ENCODE measurements at regions not wholly inside any gene's neighbourhood (a gene's known extent, or its start where the extent isn't known, plus 50 kb on each side); places are given as distances from the start of the nearest gene placed in this dataset.
"Not testable (repeated sequence)": the region's sequence is repeated elsewhere in the genome, so short reads cannot be mapped to it uniquely, and the experiment has no call there.

DNA sequence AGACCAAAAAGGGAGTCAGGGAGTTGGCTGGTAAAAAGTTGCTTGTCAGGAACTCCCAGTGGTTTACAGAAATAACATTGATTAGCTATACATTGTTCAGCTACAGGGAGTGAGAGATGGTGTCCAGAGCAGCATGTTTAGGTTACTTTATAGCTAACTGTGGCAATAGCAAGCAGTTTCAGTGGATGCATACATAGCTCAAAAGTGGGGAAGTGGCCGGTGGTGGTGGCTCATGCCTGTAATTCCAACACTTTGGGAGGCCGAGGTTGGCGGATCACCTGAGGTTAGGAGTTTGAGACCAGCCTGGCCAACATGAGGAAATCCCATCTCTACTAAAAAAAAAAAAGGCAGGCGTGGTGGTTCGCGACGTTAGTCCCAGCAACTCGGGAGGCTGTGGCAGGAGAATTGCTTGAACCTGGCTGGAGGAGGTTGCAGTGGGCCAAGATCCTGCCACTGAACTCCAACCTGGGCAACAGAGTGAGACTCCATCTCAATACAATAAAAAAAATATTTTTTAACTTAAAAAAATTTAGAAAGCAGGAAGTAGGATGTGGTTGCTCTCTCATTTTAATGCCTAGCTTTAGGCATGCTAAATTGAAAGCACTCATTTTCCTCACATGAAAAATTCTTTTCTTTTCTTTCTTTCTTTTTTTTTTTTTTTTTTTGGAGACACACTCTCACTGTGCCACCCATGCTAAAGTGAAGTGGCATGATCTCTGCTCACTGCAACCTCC, 109.7 kb downstream of the PPIAL4G start:
- H3K4me1 Mint-ChIP-seq, result peaks cover 19% of the 10 kb centered on the region
- H3K27ac Mint-ChIP-seq, result no peak overlapping the region
- no peak for DNase-seq
- no peak overlapping the region for H3K4me3 Mint-ChIP-seq
- TF ChIP-seq, protein P1, sequence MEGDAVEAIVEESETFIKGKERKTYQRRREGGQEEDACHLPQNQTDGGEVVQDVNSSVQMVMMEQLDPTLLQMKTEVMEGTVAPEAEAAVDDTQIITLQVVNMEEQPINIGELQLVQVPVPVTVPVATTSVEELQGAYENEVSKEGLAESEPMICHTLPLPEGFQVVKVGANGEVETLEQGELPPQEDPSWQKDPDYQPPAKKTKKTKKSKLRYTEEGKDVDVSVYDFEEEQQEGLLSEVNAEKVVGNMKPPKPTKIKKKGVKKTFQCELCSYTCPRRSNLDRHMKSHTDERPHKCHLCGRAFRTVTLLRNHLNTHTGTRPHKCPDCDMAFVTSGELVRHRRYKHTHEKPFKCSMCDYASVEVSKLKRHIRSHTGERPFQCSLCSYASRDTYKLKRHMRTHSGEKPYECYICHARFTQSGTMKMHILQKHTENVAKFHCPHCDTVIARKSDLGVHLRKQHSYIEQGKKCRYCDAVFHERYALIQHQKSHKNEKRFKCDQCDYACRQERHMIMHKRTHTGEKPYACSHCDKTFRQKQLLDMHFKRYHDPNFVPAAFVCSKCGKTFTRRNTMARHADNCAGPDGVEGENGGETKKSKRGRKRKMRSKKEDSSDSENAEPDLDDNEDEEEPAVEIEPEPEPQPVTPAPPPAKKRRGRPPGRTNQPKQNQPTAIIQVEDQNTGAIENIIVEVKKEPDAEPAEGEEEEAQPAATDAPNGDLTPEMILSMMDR (IDR thresholded peaks at IDR 0.05), result no peak
- peaks cover 25% of the 10 kb centered on the region for H3K27me3 Mint-ChIP-seq (ENCODE audit: low read depth, poor library complexity)
- no peaks in the 10 kb centered on the region for H3K9me3 Mint-ChIP-seq
- H3K36me3 Mint-ChIP-seq (ENCODE audit: low read depth), result no peaks in the 10 kb centered on the region

DNA sequence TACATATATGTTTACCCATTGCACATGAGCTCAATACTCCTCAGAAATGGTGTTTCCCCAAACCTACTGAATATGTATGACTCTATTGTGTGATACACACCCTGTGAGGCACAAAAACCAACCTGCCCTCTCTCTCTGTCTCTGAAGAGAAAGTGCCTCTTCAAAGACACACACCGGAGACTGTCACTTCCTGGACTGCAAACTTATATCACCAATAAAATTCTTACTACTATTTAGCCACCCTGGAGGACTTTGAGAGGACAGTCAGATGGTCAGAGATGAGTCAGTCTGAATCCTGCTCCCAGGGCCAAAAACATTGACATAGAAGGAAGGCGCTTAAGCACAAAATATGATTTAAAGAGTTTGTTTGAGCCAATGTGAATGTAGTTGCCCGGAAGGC, 110.4 kb downstream of the PPIAL4G start:
- H3K27ac Mint-ChIP-seq, result no peak overlapping the region
- peaks cover 19% of the 10 kb centered on the region for H3K4me1 Mint-ChIP-seq
- H3K9me3 Mint-ChIP-seq, result no peaks in the 10 kb centered on the region
- no peaks in the 10 kb centered on the region for H3K36me3 Mint-ChIP-seq (ENCODE audit: low read depth)
- no peak overlapping the region for H3K4me3 Mint-ChIP-seq
- DNase-seq, result no peak
- TF ChIP-seq, protein P1 (IDR thresholded peaks at IDR 0.05), result no peak
- peaks cover 28% of the 10 kb centered on the region for H3K27me3 Mint-ChIP-seq (ENCODE audit: low read depth, poor library complexity)

DNA sequence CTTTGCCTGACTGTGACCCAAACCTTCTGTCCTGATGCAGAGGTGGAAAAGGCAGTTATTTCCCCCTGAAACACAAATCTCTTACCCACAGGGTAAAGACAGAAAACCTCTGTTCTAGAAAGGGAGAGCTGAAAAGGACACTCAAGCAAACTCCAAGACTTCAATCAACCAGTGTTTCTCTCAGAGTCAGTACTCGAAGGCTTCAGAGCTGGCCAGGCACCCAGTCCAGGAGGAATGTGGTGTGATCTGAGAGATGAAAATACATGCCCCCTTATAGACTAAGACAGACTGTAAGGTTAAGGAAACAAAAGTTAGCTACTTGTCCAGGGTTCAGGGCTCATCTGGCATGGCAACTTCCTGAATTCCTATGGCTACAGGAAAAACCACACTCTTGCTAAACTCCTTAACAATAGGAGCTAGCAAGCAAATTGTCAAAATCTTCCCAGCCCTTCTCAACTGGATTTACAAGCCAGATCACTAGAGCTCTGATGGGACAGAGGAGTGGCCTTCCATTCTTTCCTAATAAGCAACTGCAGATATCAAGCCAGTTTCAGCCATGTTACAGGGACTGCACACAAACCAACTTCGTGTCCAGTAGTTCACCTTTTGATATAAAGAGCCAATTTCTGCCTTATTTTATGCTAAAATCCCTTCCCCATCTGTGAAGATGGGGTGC, 110.9 kb downstream of the PPIAL4G start:
- H3K4me3 Mint-ChIP-seq; H3K9me3 Mint-ChIP-seq; H3K36me3 Mint-ChIP-seq (ENCODE audit: low read depth); DNase-seq; H3K27ac Mint-ChIP-seq: not testable (repeated sequence)
- H3K27me3 Mint-ChIP-seq (ENCODE audit: low read depth, poor library complexity), result peaks cover 28% of the 10 kb centered on the region
- peaks cover 19% of the 10 kb centered on the region for H3K4me1 Mint-ChIP-seq

DNA sequence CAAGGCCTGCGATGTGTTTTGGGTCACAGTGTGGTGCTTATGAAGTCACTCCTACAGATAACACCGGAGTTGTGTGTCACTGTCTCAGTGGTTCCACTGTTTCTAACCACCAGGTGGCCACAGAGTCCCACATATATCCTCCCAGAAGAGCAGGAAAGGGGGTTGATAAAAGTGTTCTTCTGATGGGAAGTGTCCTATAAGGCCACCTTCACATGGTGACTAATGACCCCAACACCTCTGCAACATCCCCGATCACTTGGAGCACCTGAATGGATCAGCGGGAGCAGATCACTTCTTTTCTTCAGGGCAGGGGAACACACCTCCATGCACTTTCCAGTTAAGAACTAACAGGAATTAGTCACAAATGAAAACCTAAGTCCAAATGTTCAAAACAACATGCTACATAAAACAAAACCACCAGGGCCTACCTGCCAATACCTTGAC, 111.5 kb downstream of the PPIAL4G start:
- H3K4me1 Mint-ChIP-seq, result peaks cover 19% of the 10 kb centered on the region
- DNase-seq, result peak; percentile 55
- not testable (repeated sequence) for H3K4me3 Mint-ChIP-seq; H3K27ac Mint-ChIP-seq; H3K36me3 Mint-ChIP-seq (ENCODE audit: low read depth); H3K9me3 Mint-ChIP-seq
- H3K27me3 Mint-ChIP-seq (ENCODE audit: low read depth, poor library complexity), result peaks cover 28% of the 10 kb centered on the region
- TF ChIP-seq, protein P1 (IDR thresholded peaks at IDR 0.05), result peak; percentile 67

DNA sequence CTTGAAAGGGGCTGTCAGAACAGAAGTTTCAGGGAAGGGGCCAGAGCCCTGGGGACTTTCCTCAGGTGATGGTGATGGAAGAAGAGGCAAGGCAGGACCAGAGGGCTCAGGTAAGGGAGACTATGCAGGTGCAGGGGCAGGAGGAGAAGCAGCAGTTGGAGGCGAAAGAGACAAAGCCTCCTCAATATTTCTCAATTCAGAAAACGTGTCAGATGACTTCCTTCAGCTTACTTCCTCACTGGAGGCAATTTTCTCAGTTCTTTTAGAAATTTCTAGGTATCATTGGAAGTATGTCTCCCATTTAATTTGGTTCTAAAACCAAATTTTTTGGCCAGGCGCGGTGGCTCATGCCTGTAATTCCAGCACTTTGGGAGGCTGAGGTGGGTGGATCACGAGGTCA, 112.4 kb downstream of the PPIAL4G start:
- peaks cover 19% of the 10 kb centered on the region for H3K4me1 Mint-ChIP-seq
- H3K27ac Mint-ChIP-seq, result not testable (repeated sequence)

DNA sequence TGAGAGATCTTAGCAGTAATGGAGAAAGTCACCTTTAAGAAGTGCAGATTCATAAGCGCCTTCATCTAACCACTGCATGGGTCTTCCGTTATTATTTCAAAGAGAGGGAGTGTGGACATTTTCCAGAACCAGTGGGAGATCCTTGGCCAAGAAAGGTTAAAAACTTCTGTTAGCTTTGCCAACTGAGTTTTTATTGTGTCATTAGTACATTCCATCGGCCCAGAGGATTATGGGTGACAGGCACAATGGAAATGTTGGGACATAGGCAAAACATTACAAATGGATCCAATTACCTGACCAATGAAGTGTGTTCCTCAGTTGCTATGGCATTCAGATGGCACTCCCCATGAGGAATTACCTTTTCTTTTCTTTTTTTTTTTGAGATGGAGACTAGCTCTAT, 115.5 kb downstream of the PPIAL4G start:
- Mint-ChIP-seq H3K27ac (no peak overlapping the region), H3K27me3 (ENCODE audit: low read depth, poor library complexity) (peaks cover 45% of the 10 kb centered on the region), H3K4me3 (no peak overlapping the region), H3K9me3 (no peaks in the 10 kb centered on the region), H3K4me1 (peaks cover 20% of the 10 kb centered on the region), H3K36me3 (ENCODE audit: low read depth) (no peaks in the 10 kb centered on the region)
- TF ChIP-seq, protein P1 (IDR thresholded peaks at IDR 0.05), result no peak
- DNase-seq, result no peak

More for the DNA sequence above, 112.4 kb downstream of the PPIAL4G start:
- not testable (repeated sequence) for H3K36me3 Mint-ChIP-seq (ENCODE audit: low read depth); H3K4me3 Mint-ChIP-seq; DNase-seq; H3K9me3 Mint-ChIP-seq
- peaks cover 26% of the 10 kb centered on the region for H3K27me3 Mint-ChIP-seq (ENCODE audit: low read depth, poor library complexity)

DNA sequence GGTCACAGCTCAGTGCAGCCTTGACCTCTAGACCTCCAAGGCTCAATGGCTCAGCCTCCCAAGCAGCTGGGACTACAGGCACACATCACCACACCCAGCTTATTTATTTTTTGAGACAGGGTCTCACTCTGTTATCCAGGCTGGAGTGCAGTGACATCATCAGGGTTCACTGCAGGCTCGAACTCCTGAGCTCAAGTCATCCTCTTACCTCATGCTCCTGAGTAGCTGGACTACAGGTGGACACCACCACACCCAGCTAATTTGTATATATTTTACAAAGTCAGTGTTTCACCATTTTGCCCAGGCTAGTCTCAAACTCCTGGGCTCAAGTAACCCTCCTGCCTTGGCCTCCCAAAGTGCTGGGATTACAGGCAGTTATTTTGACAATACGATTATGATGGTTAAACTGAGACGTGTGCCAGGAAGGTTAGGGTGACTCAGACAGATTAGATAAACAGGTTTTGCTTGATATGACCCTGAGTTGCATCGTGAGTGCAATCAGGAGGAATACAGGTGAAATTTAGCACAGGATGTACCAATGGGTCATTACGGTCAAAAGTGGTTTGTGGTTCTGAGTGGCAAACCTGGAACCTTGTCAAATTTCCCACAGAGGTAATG, 116.9 kb downstream of the PPIAL4G start:
- peaks cover 19% of the 10 kb centered on the region for H3K4me1 Mint-ChIP-seq
- peaks cover 56% of the 10 kb centered on the region for H3K27me3 Mint-ChIP-seq (ENCODE audit: low read depth, poor library complexity)
- not testable (repeated sequence) for H3K4me3 Mint-ChIP-seq; H3K27ac Mint-ChIP-seq; H3K36me3 Mint-ChIP-seq (ENCODE audit: low read depth); DNase-seq; H3K9me3 Mint-ChIP-seq

DNA sequence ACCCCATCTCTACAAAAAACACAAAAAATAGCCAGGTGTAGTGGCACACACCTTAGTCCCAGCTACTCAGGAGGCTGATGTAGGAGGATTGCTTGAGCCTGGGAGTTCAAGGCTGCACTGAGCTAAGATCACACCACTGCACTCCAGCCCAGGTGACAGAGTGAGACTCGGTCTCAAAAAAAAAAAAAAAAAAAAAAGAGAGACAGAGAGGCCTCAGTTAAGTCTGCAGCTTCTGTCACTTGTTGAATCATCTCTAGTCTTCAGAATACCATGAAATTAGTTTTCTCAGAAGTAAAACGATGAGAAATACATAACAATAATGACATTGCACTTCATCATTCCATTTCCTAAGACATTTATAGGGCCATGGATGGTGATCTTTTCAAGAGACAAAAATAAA, 118.0 kb downstream of the PPIAL4G start:
- not testable (repeated sequence) for H3K27ac Mint-ChIP-seq

DNA sequence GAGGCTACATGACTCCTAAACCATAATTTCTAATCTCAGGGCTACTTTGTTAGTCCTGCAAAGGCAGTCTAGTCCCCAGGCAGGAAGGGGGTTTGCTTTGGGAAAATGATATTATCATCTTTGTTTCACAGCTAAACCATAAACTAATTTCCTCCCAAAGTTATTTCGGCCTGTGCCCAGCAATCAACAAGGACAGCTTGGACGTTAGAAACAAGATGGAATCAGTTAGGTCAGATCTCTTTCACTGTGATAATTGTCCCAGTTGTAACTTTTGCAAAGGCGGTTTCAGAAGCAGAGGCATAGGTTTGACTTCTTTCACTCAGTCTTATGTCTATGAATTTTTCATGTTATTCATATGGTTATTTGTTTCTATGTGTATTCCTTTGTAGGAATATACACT, 119.1 kb downstream of the PPIAL4G start:
- not testable (repeated sequence) for DNase-seq; H3K9me3 Mint-ChIP-seq; H3K27ac Mint-ChIP-seq; H3K4me3 Mint-ChIP-seq; H3K36me3 Mint-ChIP-seq (ENCODE audit: low read depth)
- Mint-ChIP-seq H3K27me3 (ENCODE audit: low read depth, poor library complexity) (peaks cover 64% of the 10 kb centered on the region), H3K4me1 (peaks cover 21% of the 10 kb centered on the region)

More for the DNA sequence above, 118.0 kb downstream of the PPIAL4G start:
- DNase-seq; H3K9me3 Mint-ChIP-seq; H3K36me3 Mint-ChIP-seq (ENCODE audit: low read depth); H3K4me3 Mint-ChIP-seq: not testable (repeated sequence)
- peaks cover 21% of the 10 kb centered on the region for H3K4me1 Mint-ChIP-seq
- peaks cover 60% of the 10 kb centered on the region for H3K27me3 Mint-ChIP-seq (ENCODE audit: low read depth, poor library complexity)
